ENCODE measurements at regions not wholly inside any gene's neighbourhood (a gene's known extent, or its start where the extent isn't known, plus 50 kb on each side); places are given as distances from the start of the nearest gene placed in this dataset.
"Not testable (repeated sequence)": the region's sequence is repeated elsewhere in the genome, so short reads cannot be mapped to it uniquely, and the experiment has no call there.

- H3K9me3 ChIP-seq (ENCODE audit: low read length); H3K9me2 ChIP-seq (ENCODE audit: insufficient read depth, low read length); BruUV-seq (replicated peaks): not testable (repeated sequence)
- Histone ChIP-seq H2AFZ (ENCODE audit: low read length) (0 out of 2 replicates have a peak overlapping the region, but pooled peaks have one; percentile 11), H3K4me1 (ENCODE audit: insufficient read depth, low read length, poor library complexity, severe bottlenecking) (peaks cover 40% of the 10 kb centered on the region), H3K79me2 (ENCODE audit: insufficient read depth, low read depth, low read length) (peaks cover 73% of the 10 kb centered on the region), H4K20me1 (ENCODE audit: insufficient read depth, low read length) (peaks cover 22% of the 10 kb centered on the region), H3K4me3 (ENCODE audit: low read depth, low read length, poor library complexity, severe bottlenecking) (peak overlapping the region; percentile 89), H3K27ac (ENCODE audit: low read depth, low read length, poor library complexity, severe bottlenecking) (peak overlapping the region; percentile 76), H3K36me3 (ENCODE audit: insufficient read depth, low read length) (peaks cover 30% of the 10 kb centered on the region), H3K4me2 (ENCODE audit: low read length) (peak overlapping the region; percentile 64)
- POLR2A ChIA-PET, result interaction anchor here (1.4 kb wide), 1 partner anchor 93 kb away, joined by 5 read pairs; the partner anchor contains the start of gene CRLF3
- intact Hi-C loops (cut with micrococcal nuclease; ENCODE audit: unreplicated experiment), result loop anchor here (5.0 kb wide), 1 partner anchor 91 kb away; the partner anchor contains the start of gene CRLF3
- CTCF ChIA-PET (ENCODE audit: unreplicated experiment), result interaction anchor here (0.6 kb wide), 1 partner anchor 48 kb away, joined by 6 read pairs; no protein-coding TSS in a partner anchor
- DNase-seq (ENCODE audit: low spot score), result peak; percentile 79
Observed at GRCh38 chr17:30731210-30732132, 93.0 kb downstream of the CRLF3 start.

- ChIA-PET CTCF (ENCODE audit: unreplicated experiment) (interaction anchor here (0.6 kb wide), 1 partner anchor 49 kb away, joined by 6 read pairs; no protein-coding TSS in a partner anchor), POLR2A (interaction anchor here (1.4 kb wide), 1 partner anchor 93 kb away, joined by 5 read pairs; the partner anchor contains the start of gene CRLF3)
- Histone ChIP-seq H3K36me3 (ENCODE audit: insufficient read depth, low read length) (peaks cover 31% of the 10 kb centered on the region), H3K4me1 (ENCODE audit: insufficient read depth, low read length, poor library complexity, severe bottlenecking) (peaks cover 40% of the 10 kb centered on the region), H3K79me2 (ENCODE audit: insufficient read depth, low read depth, low read length) (peaks cover 73% of the 10 kb centered on the region), H4K20me1 (ENCODE audit: insufficient read depth, low read length) (peaks cover 22% of the 10 kb centered on the region), H3K4me3 (ENCODE audit: low read depth, low read length, poor library complexity, severe bottlenecking) (peak overlapping the region; percentile 62), H3K4me2 (ENCODE audit: low read length) (peak overlapping the region; percentile 64), H2AFZ (ENCODE audit: low read length) (0 out of 2 replicates have a peak overlapping the region, but pooled peaks have one; percentile 11), H3K27ac (ENCODE audit: low read depth, low read length, poor library complexity, severe bottlenecking) (peak overlapping the region; percentile 76)
- TSS peak; percentile 99 for BruUV-seq (replicated peaks)
- DNase-seq (ENCODE audit: low spot score); H3K9me2 ChIP-seq (ENCODE audit: insufficient read depth, low read length); H3K9me3 ChIP-seq (ENCODE audit: low read length): not testable (repeated sequence)
- intact Hi-C loops (cut with micrococcal nuclease; ENCODE audit: unreplicated experiment), result loop anchor here (5.0 kb wide), 1 partner anchor 91 kb away; the partner anchor contains the start of gene CRLF3
Observed at GRCh38 chr17:30730837-30731209, 93.7 kb downstream of the CRLF3 start.

- Histone ChIP-seq H4K20me1 (ENCODE audit: insufficient read depth, low read length) (peaks cover 22% of the 10 kb centered on the region), H3K4me1 (ENCODE audit: insufficient read depth, low read length, poor library complexity, severe bottlenecking) (peaks cover 40% of the 10 kb centered on the region), H3K79me2 (ENCODE audit: insufficient read depth, low read depth, low read length) (peaks cover 68% of the 10 kb centered on the region), H3K4me2 (ENCODE audit: low read length) (peak overlapping the region; percentile 64), H3K4me3 (ENCODE audit: low read depth, low read length, poor library complexity, severe bottlenecking) (peak overlapping the region; percentile 62), H3K36me3 (ENCODE audit: insufficient read depth, low read length) (peaks cover 27% of the 10 kb centered on the region), H3K27ac (ENCODE audit: low read depth, low read length, poor library complexity, severe bottlenecking) (peak overlapping the region; percentile 86)
- POLR2A ChIA-PET, result interaction anchor here (1.4 kb wide), 1 partner anchor 94 kb away, joined by 5 read pairs; the partner anchor contains the start of gene CRLF3
- DNase-seq (ENCODE audit: low spot score); H2AFZ ChIP-seq (ENCODE audit: low read length); CTCF ChIA-PET (ENCODE audit: unreplicated experiment); H3K9me2 ChIP-seq (ENCODE audit: insufficient read depth, low read length); H3K9me3 ChIP-seq (ENCODE audit: low read length); BruUV-seq (replicated peaks): not testable (repeated sequence)
- intact Hi-C loops (cut with micrococcal nuclease; ENCODE audit: unreplicated experiment), result loop anchor here (5.0 kb wide), 1 partner anchor 92 kb away; the partner anchor contains the start of gene CRLF3
Observed at GRCh38 chr17:30730171-30730836, 94.2 kb downstream of the CRLF3 start.

- H3K9me3 ChIP-seq (ENCODE audit: low read length); H2AFZ ChIP-seq (ENCODE audit: low read length); BruUV-seq (replicated peaks); H3K9me2 ChIP-seq (ENCODE audit: insufficient read depth, low read length); DNase-seq (ENCODE audit: low spot score); CTCF ChIA-PET (ENCODE audit: unreplicated experiment); POLR2A ChIA-PET: not testable (repeated sequence)
- Histone ChIP-seq H4K20me1 (ENCODE audit: insufficient read depth, low read length) (peaks cover 17% of the 10 kb centered on the region), H3K36me3 (ENCODE audit: insufficient read depth, low read length) (peaks cover 21% of the 10 kb centered on the region), H3K27ac (ENCODE audit: low read depth, low read length, poor library complexity, severe bottlenecking) (peak overlapping the region; percentile 86), H3K4me3 (ENCODE audit: low read depth, low read length, poor library complexity, severe bottlenecking) (peak overlapping the region; percentile 52), H3K4me2 (ENCODE audit: low read length) (peak overlapping the region; percentile 66), H3K4me1 (ENCODE audit: insufficient read depth, low read length, poor library complexity, severe bottlenecking) (peaks cover 36% of the 10 kb centered on the region), H3K79me2 (ENCODE audit: insufficient read depth, low read depth, low read length) (peaks cover 61% of the 10 kb centered on the region)
- intact Hi-C loops (cut with micrococcal nuclease; ENCODE audit: unreplicated experiment), result loop anchor here (5.0 kb wide), 1 partner anchor 93 kb away; the partner anchor contains the start of gene CRLF3
Observed at GRCh38 chr17:30729471-30730170, 94.9 kb downstream of the CRLF3 start.

GRCh38 chr17:30727517-30727916 is 97.0 kb downstream of the CRLF3 start:
- H2AFZ ChIP-seq (ENCODE audit: low read length); intact Hi-C loops (cut with micrococcal nuclease; ENCODE audit: unreplicated experiment); BruUV-seq (replicated peaks); H3K36me3 ChIP-seq (ENCODE audit: insufficient read depth, low read length); POLR2A ChIA-PET; CTCF ChIA-PET (ENCODE audit: unreplicated experiment); H3K4me3 ChIP-seq (ENCODE audit: low read depth, low read length, poor library complexity, severe bottlenecking); H4K20me1 ChIP-seq (ENCODE audit: insufficient read depth, low read length); H3K9me3 ChIP-seq (ENCODE audit: low read length); H3K9me2 ChIP-seq (ENCODE audit: insufficient read depth, low read length); H3K4me2 ChIP-seq (ENCODE audit: low read length); DNase-seq (ENCODE audit: low spot score): not testable (repeated sequence)
- H3K27ac ChIP-seq (ENCODE audit: low read depth, low read length, poor library complexity, severe bottlenecking), result peak overlapping the region; percentile 46
- peaks cover 32% of the 10 kb centered on the region for H3K4me1 ChIP-seq (ENCODE audit: insufficient read depth, low read length, poor library complexity, severe bottlenecking)
- H3K79me2 ChIP-seq (ENCODE audit: insufficient read depth, low read depth, low read length), result peaks cover 51% of the 10 kb centered on the region
